ENCODE measurements at regions not wholly inside any gene's neighbourhood (a gene's known extent, or its start where the extent isn't known, plus 50 kb on each side); places are given as distances from the start of the nearest gene placed in this dataset.

DNA sequence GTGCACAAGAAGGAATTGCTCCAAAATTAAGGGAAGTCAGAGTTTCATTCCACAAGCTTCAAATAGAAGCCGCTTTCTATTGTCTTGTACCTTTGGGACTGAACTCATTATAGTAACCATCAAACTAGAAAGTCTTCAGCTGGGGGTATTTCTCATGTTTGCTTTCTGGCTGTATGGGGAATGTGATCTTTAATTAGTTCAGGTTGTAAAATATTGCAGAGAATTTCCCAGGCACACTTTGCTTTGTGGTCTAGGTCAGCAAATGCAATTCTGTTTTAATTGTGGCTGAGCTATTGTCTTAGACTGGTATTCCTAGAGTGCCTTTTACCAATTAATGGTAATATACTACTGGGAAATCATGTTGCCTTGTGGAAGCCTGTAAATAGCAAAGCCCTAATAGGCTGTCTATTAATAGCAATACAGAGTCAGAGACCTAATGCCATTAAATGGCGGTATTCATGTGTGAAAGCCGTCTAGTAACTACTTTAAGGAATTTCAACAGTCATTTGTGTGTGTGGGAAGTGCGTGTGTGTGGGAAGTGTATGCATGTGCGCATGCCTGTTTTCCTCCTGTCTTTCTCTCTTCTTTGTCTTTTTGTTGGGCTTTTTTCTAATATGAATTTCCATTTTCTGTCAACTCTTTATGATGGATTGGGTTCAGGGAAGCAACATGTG, 276.6 kb downstream of the FAT3 start:
- TF ChIP-seq HNF4A (conservative IDR thresholded peaks at IDR 0.05) (no peak), REST (IDR thresholded peaks at IDR 0.05) (no peak), YY1 (IDR thresholded peaks at IDR 0.05) (no peak)
- TF ChIP-seq, protein P1, sequence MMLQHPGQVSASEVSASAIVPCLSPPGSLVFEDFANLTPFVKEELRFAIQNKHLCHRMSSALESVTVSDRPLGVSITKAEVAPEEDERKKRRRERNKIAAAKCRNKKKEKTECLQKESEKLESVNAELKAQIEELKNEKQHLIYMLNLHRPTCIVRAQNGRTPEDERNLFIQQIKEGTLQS (IDR thresholded peaks at IDR 0.05) = no peak
- TF ChIP-seq, protein P2, sequence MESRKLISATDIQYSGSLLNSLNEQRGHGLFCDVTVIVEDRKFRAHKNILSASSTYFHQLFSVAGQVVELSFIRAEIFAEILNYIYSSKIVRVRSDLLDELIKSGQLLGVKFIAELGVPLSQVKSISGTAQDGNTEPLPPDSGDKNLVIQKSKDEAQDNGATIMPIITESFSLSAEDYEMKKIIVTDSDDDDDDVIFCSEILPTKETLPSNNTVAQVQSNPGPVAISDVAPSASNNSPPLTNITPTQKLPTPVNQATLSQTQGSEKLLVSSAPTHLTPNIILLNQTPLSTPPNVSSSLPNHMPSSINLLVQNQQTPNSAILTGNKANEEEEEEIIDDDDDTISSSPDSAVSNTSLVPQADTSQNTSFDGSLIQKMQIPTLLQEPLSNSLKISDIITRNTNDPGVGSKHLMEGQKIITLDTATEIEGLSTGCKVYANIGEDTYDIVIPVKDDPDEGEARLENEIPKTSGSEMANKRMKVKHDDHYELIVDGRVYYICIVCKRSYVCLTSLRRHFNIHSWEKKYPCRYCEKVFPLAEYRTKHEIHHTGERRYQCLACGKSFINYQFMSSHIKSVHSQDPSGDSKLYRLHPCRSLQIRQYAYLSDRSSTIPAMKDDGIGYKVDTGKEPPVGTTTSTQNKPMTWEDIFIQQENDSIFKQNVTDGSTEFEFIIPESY (IDR thresholded peaks at IDR 0.05) = no peak
- WGBS = 94% methylated on average over 5 of the region's 5 CpGs

DNA sequence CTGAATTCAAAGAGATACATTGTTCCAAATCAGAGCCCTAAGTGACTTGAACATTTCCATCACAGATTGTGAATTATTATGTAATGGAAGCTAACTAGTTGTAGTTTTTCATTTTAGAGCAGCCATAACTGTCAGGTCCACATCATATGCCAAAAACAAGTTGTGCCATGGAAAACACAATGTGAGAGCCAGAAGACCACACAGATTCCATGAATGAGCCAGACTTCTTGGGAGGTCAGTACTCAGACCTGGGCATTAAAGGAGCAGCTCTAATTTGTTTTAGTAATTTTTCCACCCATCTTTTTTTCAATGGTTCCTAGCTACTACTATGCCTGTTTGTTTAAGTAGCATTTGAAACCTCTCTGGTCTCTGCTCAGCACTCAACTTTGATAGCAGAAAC, 279.4 kb downstream of the FAT3 start:
- Histone ChIP-seq H3K4me3 (ENCODE audit: low read depth in 1 of 3, low read length in 3 of 3) (no peak overlapping the region), H3K4me1 (ENCODE audit: control insufficient read depth in 4 of 4, insufficient read depth in 4 of 4, low read length in 3 of 4) (no peaks in the 10 kb centered on the region), H3K27me3 (ENCODE audit: control insufficient read depth in 4 of 4, insufficient read depth in 4 of 4, low read length in 3 of 4) (peaks cover 0 to 8% (median 0%) of the 10 kb centered on the region in 4 donors), H3K9me3 (ENCODE audit: control insufficient read depth in 4 of 4, low read length in 3 of 4) (no peaks in the 10 kb centered on the region), H3K36me3 (ENCODE audit: control insufficient read depth in 4 of 4, insufficient read depth in 3 of 4, low read depth in 1 of 4, low read length in 3 of 4) (no peaks in the 10 kb centered on the region), H3K9ac (ENCODE audit: low read depth in 1 of 2, low read length in 2 of 2) (no peak overlapping the region), H3K27ac (ENCODE audit: low read depth in 1 of 2, low read length in 2 of 2) (no peak overlapping the region)
- no peak for DNase-seq (ENCODE audit: low spot score)
- TF ChIP-seq CTCF (IDR thresholded peaks at IDR 0.05; ENCODE audit: low read depth, low read length, missing input control) (no peak), TAF1 (conservative IDR thresholded peaks at IDR 0.05) (no peak), RXRA (IDR thresholded peaks at IDR 0.05) (no peak), SP1 (IDR thresholded peaks at IDR 0.05) (no peak), JUND (IDR thresholded peaks at IDR 0.05) (no peak), FOXA2 (IDR thresholded peaks at IDR 0.05) (no peak), FOXA1 (IDR thresholded peaks at IDR 0.05) (no peak), EGR1 (IDR thresholded peaks at IDR 0.05; ENCODE audit: low read depth in 2 of 2) (no peak)
- TF ChIP-seq, protein P2 (IDR thresholded peaks at IDR 0.05) = no peak

More for the DNA sequence above, 276.6 kb downstream of the FAT3 start:
- Histone ChIP-seq H3K4me3 (ENCODE audit: low read depth in 1 of 3, low read length in 3 of 3) (no peak overlapping the region), H3K4me1 (ENCODE audit: control insufficient read depth in 4 of 4, insufficient read depth in 4 of 4, low read length in 3 of 4) (no peaks in the 10 kb centered on the region), H3K27me3 (ENCODE audit: control insufficient read depth in 4 of 4, insufficient read depth in 4 of 4, low read length in 3 of 4) (peaks cover 0 to 5% (median 0%) of the 10 kb centered on the region in 4 donors), H3K27ac (ENCODE audit: low read depth in 1 of 2, low read length in 2 of 2) (no peak overlapping the region), H3K9ac (ENCODE audit: low read depth in 1 of 2, low read length in 2 of 2) (no peak overlapping the region), H3K36me3 (ENCODE audit: control insufficient read depth in 4 of 4, insufficient read depth in 3 of 4, low read depth in 1 of 4, low read length in 3 of 4) (no peaks in the 10 kb centered on the region), H3K9me3 (ENCODE audit: control insufficient read depth in 4 of 4, low read length in 3 of 4) (no peaks in the 10 kb centered on the region)
- DNase-seq (ENCODE audit: low spot score) = no peak

Measured in liver (tissue), 8 donors.